ENCODE measurements at regions not wholly inside any gene's neighbourhood (a gene's known extent, or its start where the extent isn't known, plus 50 kb on each side); places are given as distances from the start of the nearest gene placed in this dataset.

DNA sequence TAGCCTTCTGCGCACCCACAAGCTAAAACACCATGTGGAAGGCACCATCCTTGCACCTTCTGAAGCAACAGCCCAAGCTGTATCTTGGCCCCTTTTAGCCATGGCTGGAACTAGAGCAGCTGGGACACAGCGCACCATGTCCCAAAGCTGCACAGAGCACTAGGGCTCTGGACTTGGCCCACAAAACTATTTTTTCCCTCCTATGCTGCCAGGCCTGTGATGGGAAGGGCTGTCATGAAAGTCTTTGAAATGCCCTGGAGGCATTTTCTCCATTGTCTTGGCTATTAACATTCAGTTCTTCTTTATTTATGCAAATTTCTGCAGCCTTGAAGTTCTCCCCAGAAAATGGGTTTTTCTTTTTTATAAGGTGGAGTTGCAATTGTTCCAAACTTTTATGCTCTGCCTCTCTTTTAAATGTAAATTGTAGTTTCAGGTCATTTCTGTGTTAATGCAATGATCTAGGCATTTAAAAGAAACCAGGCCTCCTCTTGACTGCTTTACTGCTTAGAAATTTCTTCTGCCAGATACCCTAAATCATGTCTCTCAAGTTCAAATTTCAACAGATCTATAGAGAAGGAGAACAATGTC lies 996.3 kb downstream of the TAF11L14 start:
- Histone ChIP-seq H3K23ac (ENCODE audit: low read depth, low read length) (no peak overlapping the region), H3K27ac (ENCODE audit: insufficient read depth, low read length) (no peak overlapping the region), H2BK20ac (ENCODE audit: low read depth, low read length) (no peak overlapping the region), H3K4me1 (ENCODE audit: control insufficient read depth, insufficient read depth, low read length) (no peaks in the 10 kb centered on the region), H3K9me1 (ENCODE audit: insufficient read depth, low read length) (no peaks in the 10 kb centered on the region), H4K5ac (ENCODE audit: low read depth, low read length) (no peak overlapping the region), H3K9ac (ENCODE audit: low read depth, low read length) (no peak overlapping the region), H3K56ac (ENCODE audit: extremely low read depth, insufficient read depth, low read length) (no peak overlapping the region), H3K79me1 (ENCODE audit: low read depth in 1 of 2, low read length in 2 of 2) (no peaks in the 10 kb centered on the region), H3K9me3 (ENCODE audit: control insufficient read depth, insufficient read depth, low read length) (peaks cover 4% of the 10 kb centered on the region), H2BK5ac (ENCODE audit: low read depth, low read length, poor library complexity, severe bottlenecking) (no peak overlapping the region), H2BK15ac (ENCODE audit: low read depth, low read length) (no peak overlapping the region), H3K4ac (ENCODE audit: low read depth, low read length) (no peak overlapping the region), H3K4me2 (ENCODE audit: low read depth, low read length) (no peak overlapping the region), H2AK9ac (replicated peaks; ENCODE audit: low read depth, low read length, poor library complexity) (no peak overlapping the region), H3K36me3 (ENCODE audit: control insufficient read depth, insufficient read depth, low read length) (no peaks in the 10 kb centered on the region), H2AK5ac (ENCODE audit: low read depth, low read length) (no peak overlapping the region), H3K14ac (replicated peaks; ENCODE audit: low read depth, low read length) (no peak overlapping the region), H4K20me1 (ENCODE audit: insufficient read depth, low read length) (no peaks in the 10 kb centered on the region), H4K91ac (ENCODE audit: insufficient read depth, low read depth, low read length) (no peak overlapping the region), H3K18ac (ENCODE audit: low read depth, low read length) (no peak overlapping the region), H4K8ac (ENCODE audit: low read depth in 2 of 2, low read length in 2 of 2) (no peak overlapping the region), H2AFZ (replicated peaks; ENCODE audit: low read length, poor library complexity) (no peak overlapping the region), H3K4me3 (ENCODE audit: insufficient read depth, low read depth, low read length) (no peak overlapping the region), H2BK120ac (ENCODE audit: low read depth, low read length) (no peak overlapping the region), H3K27me3 (ENCODE audit: control insufficient read depth, insufficient read depth, low read length) (no peaks in the 10 kb centered on the region)
- TF ChIP-seq POLR2A (IDR thresholded peaks at IDR 0.05; ENCODE audit: low read depth, low read length) (no peak), BHLHE40 (IDR thresholded peaks at IDR 0.05; ENCODE audit: low read depth, low read length) (no peak), MXI1 (IDR thresholded peaks at IDR 0.05; ENCODE audit: borderline replicate concordance, low read depth, low read length) (no peak), RFX5 (IDR thresholded peaks at IDR 0.05; ENCODE audit: low read depth, low read length) (no peak), MAZ (IDR thresholded peaks at IDR 0.05; ENCODE audit: borderline replicate concordance, low read depth, low read length) (no peak), CEBPB (IDR thresholded peaks at IDR 0.05; ENCODE audit: low read depth, low read length) (no peak), NFE2L2 (IDR thresholded peaks at IDR 0.05; ENCODE audit: low read depth, low read length) (no peak), RCOR1 (IDR thresholded peaks at IDR 0.05; ENCODE audit: insufficient replicate concordance, low read length) (no peak), FOS (IDR thresholded peaks at IDR 0.05; ENCODE audit: low read depth, low read length) (no peak), CTCF (conservative IDR thresholded peaks at IDR 0.05; ENCODE audit: low read depth, low read length) (no peak), ELK1 (IDR thresholded peaks at IDR 0.05; ENCODE audit: borderline replicate concordance, low read depth, low read length) (no peak), MAFK (IDR thresholded peaks at IDR 0.05; ENCODE audit: low read depth, low read length) (no peak), CHD1 (IDR thresholded peaks at IDR 0.05; ENCODE audit: low read depth, low read length) (no peak), SMC3 (IDR thresholded peaks at IDR 0.05; ENCODE audit: low read depth, low read length) (no peak), RAD21 (IDR thresholded peaks at IDR 0.05; ENCODE audit: low read length) (no peak)
- TF ChIP-seq, protein P1, sequence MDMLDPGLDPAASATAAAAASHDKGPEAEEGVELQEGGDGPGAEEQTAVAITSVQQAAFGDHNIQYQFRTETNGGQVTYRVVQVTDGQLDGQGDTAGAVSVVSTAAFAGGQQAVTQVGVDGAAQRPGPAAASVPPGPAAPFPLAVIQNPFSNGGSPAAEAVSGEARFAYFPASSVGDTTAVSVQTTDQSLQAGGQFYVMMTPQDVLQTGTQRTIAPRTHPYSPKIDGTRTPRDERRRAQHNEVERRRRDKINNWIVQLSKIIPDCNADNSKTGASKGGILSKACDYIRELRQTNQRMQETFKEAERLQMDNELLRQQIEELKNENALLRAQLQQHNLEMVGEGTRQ (IDR thresholded peaks at IDR 0.05; ENCODE audit: low read depth, low read length) = no peak
- in situ Hi-C loops (cut with MboI; ENCODE audit: low sequenced_read_pairs) (no loop called here), dilution Hi-C loops (cut with HindIII; ENCODE audit: low sequenced_read_pairs, unreplicated experiment) (no loop called here), intact Hi-C loops (cut with micrococcal nuclease) (no loop called here)
- no peak for DNase-seq
- ATAC-seq (ENCODE audit: low read depth) = no peak
- ChIA-PET CTCF (no interaction called here), POLR2A (ENCODE audit: unreplicated experiment) (no interaction called here)
- no CpG with 5 or more reads among the region's 2 CpGs for WGBS, 2 experiments (ENCODE audit: extremely low coverage in 2 of 2, insufficient read length in 1 of 2)
- BruUV-seq (replicated peaks) = no TSS peak

Data from IMR-90 (cell line).